HL-60 (cell line): ENCODE measurements at regions not wholly inside any gene's neighbourhood (a gene's known extent, or its start where the extent isn't known, plus 50 kb on each side); places are given as distances from the start of the nearest gene placed in this dataset.

Experiments
- GABPA ChIP-seq: IDR thresholded peaks from 2 replicates; pipeline ENCODE4 v1.6.1; 2012; ENCODE audit warnings: low read depth
- POLR2AphosphoS5 ChIP-seq: IDR thresholded peaks from 2 replicates; pipeline ENCODE4 v1.6.1; 2012; ENCODE audit warnings: low read depth
- TF ChIP-seq, protein P1 (sequence below): IDR thresholded peaks from one replicate; pipeline ENCODE4 v1.5.1; 2011; ENCODE audit warnings: low read length, control low read depth, inconsistent platforms; ENCODE audit not compliant: insufficient read depth
- TF ChIP-seq, protein P2 (sequence below): IDR thresholded peaks from 2 replicates; pipeline ENCODE4 v1.6.1; 2012; ENCODE audit warnings: low read depth; ENCODE audit not compliant: insufficient replicate concordance

DNA sequence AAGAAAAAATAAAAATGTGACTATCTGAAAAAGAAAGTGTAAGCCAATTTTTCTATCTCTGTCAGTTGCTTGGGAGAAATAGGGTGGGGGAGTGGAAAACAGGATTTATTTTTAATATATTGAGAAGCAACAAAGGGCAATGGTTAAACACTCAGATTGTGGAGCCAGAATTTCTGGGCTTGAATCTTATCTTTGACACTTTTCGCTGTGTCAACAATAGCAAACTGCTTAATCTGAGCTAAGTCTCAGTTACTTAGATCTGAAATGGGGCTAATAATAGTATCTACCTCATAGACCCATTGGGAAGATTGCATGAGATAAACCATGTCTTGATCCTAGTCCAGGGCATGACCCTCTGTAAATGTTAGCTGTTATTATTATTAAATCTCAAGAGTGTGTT, 468.1 kb downstream of the ADGRL2 start:
- TF ChIP-seq, protein P1, sequence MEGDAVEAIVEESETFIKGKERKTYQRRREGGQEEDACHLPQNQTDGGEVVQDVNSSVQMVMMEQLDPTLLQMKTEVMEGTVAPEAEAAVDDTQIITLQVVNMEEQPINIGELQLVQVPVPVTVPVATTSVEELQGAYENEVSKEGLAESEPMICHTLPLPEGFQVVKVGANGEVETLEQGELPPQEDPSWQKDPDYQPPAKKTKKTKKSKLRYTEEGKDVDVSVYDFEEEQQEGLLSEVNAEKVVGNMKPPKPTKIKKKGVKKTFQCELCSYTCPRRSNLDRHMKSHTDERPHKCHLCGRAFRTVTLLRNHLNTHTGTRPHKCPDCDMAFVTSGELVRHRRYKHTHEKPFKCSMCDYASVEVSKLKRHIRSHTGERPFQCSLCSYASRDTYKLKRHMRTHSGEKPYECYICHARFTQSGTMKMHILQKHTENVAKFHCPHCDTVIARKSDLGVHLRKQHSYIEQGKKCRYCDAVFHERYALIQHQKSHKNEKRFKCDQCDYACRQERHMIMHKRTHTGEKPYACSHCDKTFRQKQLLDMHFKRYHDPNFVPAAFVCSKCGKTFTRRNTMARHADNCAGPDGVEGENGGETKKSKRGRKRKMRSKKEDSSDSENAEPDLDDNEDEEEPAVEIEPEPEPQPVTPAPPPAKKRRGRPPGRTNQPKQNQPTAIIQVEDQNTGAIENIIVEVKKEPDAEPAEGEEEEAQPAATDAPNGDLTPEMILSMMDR: no peak
- TF ChIP-seq, protein P2, sequence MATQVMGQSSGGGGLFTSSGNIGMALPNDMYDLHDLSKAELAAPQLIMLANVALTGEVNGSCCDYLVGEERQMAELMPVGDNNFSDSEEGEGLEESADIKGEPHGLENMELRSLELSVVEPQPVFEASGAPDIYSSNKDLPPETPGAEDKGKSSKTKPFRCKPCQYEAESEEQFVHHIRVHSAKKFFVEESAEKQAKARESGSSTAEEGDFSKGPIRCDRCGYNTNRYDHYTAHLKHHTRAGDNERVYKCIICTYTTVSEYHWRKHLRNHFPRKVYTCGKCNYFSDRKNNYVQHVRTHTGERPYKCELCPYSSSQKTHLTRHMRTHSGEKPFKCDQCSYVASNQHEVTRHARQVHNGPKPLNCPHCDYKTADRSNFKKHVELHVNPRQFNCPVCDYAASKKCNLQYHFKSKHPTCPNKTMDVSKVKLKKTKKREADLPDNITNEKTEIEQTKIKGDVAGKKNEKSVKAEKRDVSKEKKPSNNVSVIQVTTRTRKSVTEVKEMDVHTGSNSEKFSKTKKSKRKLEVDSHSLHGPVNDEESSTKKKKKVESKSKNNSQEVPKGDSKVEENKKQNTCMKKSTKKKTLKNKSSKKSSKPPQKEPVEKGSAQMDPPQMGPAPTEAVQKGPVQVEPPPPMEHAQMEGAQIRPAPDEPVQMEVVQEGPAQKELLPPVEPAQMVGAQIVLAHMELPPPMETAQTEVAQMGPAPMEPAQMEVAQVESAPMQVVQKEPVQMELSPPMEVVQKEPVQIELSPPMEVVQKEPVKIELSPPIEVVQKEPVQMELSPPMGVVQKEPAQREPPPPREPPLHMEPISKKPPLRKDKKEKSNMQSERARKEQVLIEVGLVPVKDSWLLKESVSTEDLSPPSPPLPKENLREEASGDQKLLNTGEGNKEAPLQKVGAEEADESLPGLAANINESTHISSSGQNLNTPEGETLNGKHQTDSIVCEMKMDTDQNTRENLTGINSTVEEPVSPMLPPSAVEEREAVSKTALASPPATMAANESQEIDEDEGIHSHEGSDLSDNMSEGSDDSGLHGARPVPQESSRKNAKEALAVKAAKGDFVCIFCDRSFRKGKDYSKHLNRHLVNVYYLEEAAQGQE: no peak
- no peak for TF ChIP-seq POLR2AphosphoS5
- no peak for TF ChIP-seq GABPA
